ENCODE measurements at regions not wholly inside any gene's neighbourhood (a gene's known extent, or its start where the extent isn't known, plus 50 kb on each side); places are given as distances from the start of the nearest gene placed in this dataset.

GRCh38 chr7:49692516-49692915 lies 80.9 kb upstream of the VWC2 start:
- Histone ChIP-seq H3K27me3 (ENCODE audit: insufficient read depth, low read length, poor library complexity, severe bottlenecking) (no peaks in the 10 kb centered on the region), H3K9ac (ENCODE audit: low read depth, low read length, poor library complexity, severe bottlenecking) (no peak overlapping the region), H3K4me1 (ENCODE audit: insufficient read depth, low read length, poor library complexity, severe bottlenecking) (no peaks in the 10 kb centered on the region)

GRCh38 chr7:49695971-49696370 lies 77.5 kb upstream of the VWC2 start:
- Histone ChIP-seq H3K9me2 (replicated peaks; ENCODE audit: low read depth, low read length) (no peaks in the 10 kb centered on the region), H2AFZ (ENCODE audit: low read length) (no peak overlapping the region), H3K4me2 (ENCODE audit: low read depth, low read length, poor library complexity, severe bottlenecking) (no peak overlapping the region), H3K4me1 (ENCODE audit: insufficient read depth, low read length, poor library complexity, severe bottlenecking) (no peaks in the 10 kb centered on the region), H3F3A (ENCODE audit: low read depth) (no peaks in the 10 kb centered on the region), H3K27me3 (ENCODE audit: insufficient read depth, low read length, poor library complexity, severe bottlenecking) (no peaks in the 10 kb centered on the region), H3K79me2 (ENCODE audit: insufficient read depth, low read length) (no peaks in the 10 kb centered on the region), H4K20me1 (ENCODE audit: insufficient read depth, low read length, poor library complexity, severe bottlenecking) (no peaks in the 10 kb centered on the region), H3K4me3 (ENCODE audit: low read length, poor library complexity, severe bottlenecking) (no peak overlapping the region), H3K36me3 (ENCODE audit: insufficient read depth, low read length) (no peaks in the 10 kb centered on the region), H3K9ac (ENCODE audit: low read depth, low read length, poor library complexity, severe bottlenecking) (no peak overlapping the region), H3K9me3 (ENCODE audit: insufficient read depth, low read depth, low read length) (no peaks in the 10 kb centered on the region)
- TF ChIP-seq CTCF (conservative IDR thresholded peaks at IDR 0.05; ENCODE audit: low read length) (no peak), EZH2phosphoT487 (IDR thresholded peaks at IDR 0.05; ENCODE audit: borderline replicate concordance) (no peak)

More at GRCh38 chr7:49692516-49692915, 80.9 kb upstream of the VWC2 start:
- H4K20me1 ChIP-seq (ENCODE audit: insufficient read depth, low read length, poor library complexity, severe bottlenecking) = no peaks in the 10 kb centered on the region
- H2AFZ ChIP-seq (ENCODE audit: low read length) = peak overlapping the region; percentile 55; the same call in 1 of the 2 replicates
- peak overlapping the region; percentile 51 for H3K4me3 ChIP-seq (ENCODE audit: low read length, poor library complexity, severe bottlenecking)
- H3F3A ChIP-seq (ENCODE audit: low read depth) = no peaks in the 10 kb centered on the region
- no peaks in the 10 kb centered on the region for H3K36me3 ChIP-seq (ENCODE audit: insufficient read depth, low read length)
- peak overlapping the region; percentile 29 for H3K4me2 ChIP-seq (ENCODE audit: low read depth, low read length, poor library complexity, severe bottlenecking)
- TF ChIP-seq CTCF (conservative IDR thresholded peaks at IDR 0.05; ENCODE audit: low read length) = no peak
- no peak for TF ChIP-seq EZH2phosphoT487 (IDR thresholded peaks at IDR 0.05; ENCODE audit: borderline replicate concordance)
- no peaks in the 10 kb centered on the region for H3K79me2 ChIP-seq (ENCODE audit: insufficient read depth, low read length)
- H3K9me3 ChIP-seq (ENCODE audit: insufficient read depth, low read depth, low read length) = no peaks in the 10 kb centered on the region
- H3K9me2 ChIP-seq (replicated peaks; ENCODE audit: low read depth, low read length) = no peaks in the 10 kb centered on the region; the same call in 1 of the 2 replicates

GRCh38 chr7:49700841-49701240 lies 72.6 kb upstream of the VWC2 start:
- H3K9me3 ChIP-seq (ENCODE audit: insufficient read depth, low read depth, low read length) = no peaks in the 10 kb centered on the region
- H3K4me3 ChIP-seq (ENCODE audit: low read length, poor library complexity, severe bottlenecking) = no peak overlapping the region
- no peaks in the 10 kb centered on the region for H3K9me2 ChIP-seq (replicated peaks; ENCODE audit: low read depth, low read length)
- H3F3A ChIP-seq (ENCODE audit: low read depth) = no peaks in the 10 kb centered on the region
- H4K20me1 ChIP-seq (ENCODE audit: insufficient read depth, low read length, poor library complexity, severe bottlenecking) = no peaks in the 10 kb centered on the region
- H2AFZ ChIP-seq (ENCODE audit: low read length) = no peak overlapping the region
- H3K36me3 ChIP-seq (ENCODE audit: insufficient read depth, low read length) = no peaks in the 10 kb centered on the region
- TF ChIP-seq CTCF (conservative IDR thresholded peaks at IDR 0.05; ENCODE audit: low read length) (no peak), EZH2phosphoT487 (IDR thresholded peaks at IDR 0.05; ENCODE audit: borderline replicate concordance) (no peak)
- no peaks in the 10 kb centered on the region for H3K79me2 ChIP-seq (ENCODE audit: insufficient read depth, low read length)
- H3K9ac ChIP-seq (ENCODE audit: low read depth, low read length, poor library complexity, severe bottlenecking) = no peak overlapping the region
- H3K27me3 ChIP-seq (ENCODE audit: insufficient read depth, low read length, poor library complexity, severe bottlenecking) = no peaks in the 10 kb centered on the region
- no peaks in the 10 kb centered on the region for H3K4me1 ChIP-seq (ENCODE audit: insufficient read depth, low read length, poor library complexity, severe bottlenecking)
- H3K4me2 ChIP-seq (ENCODE audit: low read depth, low read length, poor library complexity, severe bottlenecking) = no peak overlapping the region

Data from Loucy (cell line).